OCI-LY1 (cell line): ENCODE measurements at regions not wholly inside any gene's neighbourhood (a gene's known extent, or its start where the extent isn't known, plus 50 kb on each side); places are given as distances from the start of the nearest gene placed in this dataset.

Experiments
- H2AFZ ChIP-seq: fragments of 200-600 bp; sonication (generic), shearing (Covaris generic); 2 replicates; pipeline ENCODE4 v1.6.0; 2014; ENCODE audit warnings: antibody characterized with exemption, mild to moderate bottlenecking, low read length
- H3F3A ChIP-seq: fragments of 200-600 bp; sonication (generic), shearing (Covaris generic); 2 replicates; pipeline ENCODE4 v1.6.0; 2014; ENCODE audit warnings: mild to moderate bottlenecking, antibody characterized with exemption, low read length, moderate library complexity; ENCODE audit not compliant: insufficient read depth
- H3K27ac ChIP-seq: fragments of 200-600 bp; sonication (generic); 2 replicates; pipeline ENCODE4 v1.5.1; 2014; ENCODE audit warnings: low read length, mixed run types, mild to moderate bottlenecking, low read depth; ENCODE audit not compliant: poor library complexity, severe bottlenecking
- H3K27me3 ChIP-seq: fragments of 200-600 bp; sonication (generic); 2 replicates; pipeline ENCODE4 v1.6.0; 2014; ENCODE audit warnings: antibody characterized with exemption, mild to moderate bottlenecking, low read length, moderate library complexity; ENCODE audit not compliant: insufficient read depth
- H3K36me3 ChIP-seq: fragments of 200-600 bp; sonication (generic); 2 replicates; pipeline ENCODE4 v1.6.1; 2014; ENCODE audit warnings: mild to moderate bottlenecking, antibody characterized with exemption, low read length, moderate library complexity, mixed read lengths; ENCODE audit not compliant: insufficient read depth
- H3K4me1 ChIP-seq: fragments of 200-600 bp; sonication (generic); 2 replicates; pipeline ENCODE4 v1.5.1; 2014; ENCODE audit warnings: mild to moderate bottlenecking, low read length, moderate library complexity; ENCODE audit not compliant: insufficient read depth, severe bottlenecking
- H3K4me2 ChIP-seq: fragments of 200-600 bp; sonication (generic), shearing (Covaris generic); 2 replicates; pipeline ENCODE4 v1.6.1; 2014; ENCODE audit warnings: low read length
- H3K4me3 ChIP-seq: fragments of 200-600 bp; sonication (generic); 2 replicates; pipeline ENCODE4 v1.5.1; 2014; ENCODE audit warnings: low read length, low read depth, mild to moderate bottlenecking, mixed read lengths; ENCODE audit not compliant: poor library complexity, severe bottlenecking
- H3K79me2 ChIP-seq: fragments of 200-600 bp; shearing (Covaris generic); 2 replicates; pipeline ENCODE4 v1.6.1; 2016; ENCODE audit warnings: mixed run types, low read length, mixed read lengths; ENCODE audit not compliant: insufficient read depth
- H3K9ac ChIP-seq: fragments of 200-600 bp; sonication (generic), shearing (Covaris generic); 2 replicates; pipeline ENCODE4 v1.6.1; 2014; ENCODE audit warnings: mild to moderate bottlenecking, low read length, mixed read lengths
- H3K9me2 ChIP-seq: fragments of 200-600 bp; sonication (generic), shearing (Covaris generic); 2 replicates; pipeline ENCODE4 v1.6.1; 2014; ENCODE audit warnings: low read depth, mild to moderate bottlenecking, low read length, mixed read lengths
- H3K9me3 ChIP-seq: fragments of 200-600 bp; shearing (Covaris generic); 2 replicates; pipeline ENCODE4 v1.6.1; 2014; ENCODE audit warnings: low read length, mixed read lengths
- H4K20me1 ChIP-seq: fragments of 200-600 bp; sonication (generic), shearing (Covaris generic); 2 replicates; pipeline ENCODE4 v1.6.0; 2016; ENCODE audit warnings: mild to moderate bottlenecking, low read length; ENCODE audit not compliant: insufficient read depth
- EZH2 ChIP-seq: fragments of 200-600 bp; sonication (generic), shearing (Covaris generic); IDR thresholded peaks from 2 replicates; pipeline ENCODE4 v1.8.0; 2017; ENCODE audit warnings: borderline replicate concordance, mixed run types, mild to moderate bottlenecking, antibody characterized with exemption, low read length, moderate library complexity, mixed read lengths
- TF ChIP-seq, protein P1 (sequence below): fragments of 200-600 bp; sonication (generic), shearing (Covaris generic); IDR thresholded peaks from 2 replicates; pipeline ENCODE4 v1.5.1; 2017; ENCODE audit warnings: mild to moderate bottlenecking, antibody characterized with exemption, low read length, moderate library complexity, mixed read lengths

DNA sequence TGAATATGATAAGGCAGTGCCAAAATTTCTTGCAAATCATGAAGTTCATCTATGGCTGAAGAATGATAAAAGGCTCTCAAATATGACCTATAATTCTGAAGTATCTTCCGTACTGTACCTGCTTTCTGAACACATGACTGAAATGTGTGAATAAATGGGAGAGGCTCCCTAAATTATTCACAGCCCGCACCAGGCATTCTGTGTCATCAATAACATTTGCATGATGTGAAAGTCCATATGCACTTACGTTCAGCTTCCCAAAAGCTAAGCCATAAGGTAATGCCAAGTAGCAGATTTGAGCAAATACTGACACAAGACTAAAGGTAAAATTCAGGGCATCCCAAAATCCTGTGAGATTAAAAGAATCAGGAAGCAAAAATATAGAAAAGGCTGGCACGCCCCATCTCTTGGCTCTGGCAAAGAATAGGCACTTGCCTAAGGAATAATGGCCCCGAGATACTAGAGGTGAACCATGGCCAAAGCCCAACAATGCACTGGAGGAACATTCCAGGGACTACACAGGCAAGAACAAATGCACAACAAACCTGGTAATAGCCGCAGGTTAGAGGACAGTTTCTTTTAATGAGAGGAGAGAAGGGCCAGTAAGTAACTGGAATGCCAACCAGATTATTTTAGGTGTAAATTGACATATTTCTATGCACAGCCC is 280.5 kb downstream of the IPMK start:
- H2AFZ ChIP-seq: no peak overlapping the region
- no peaks in the 10 kb centered on the region; the same call in 1 of the 2 replicates for H3K27me3 ChIP-seq
- H3K36me3 ChIP-seq: no peaks in the 10 kb centered on the region
- H3K9ac ChIP-seq: no peak overlapping the region
- no peaks in the 10 kb centered on the region for H4K20me1 ChIP-seq
- H3K4me3 ChIP-seq: no peak overlapping the region
- H3K9me2 ChIP-seq: no peaks in the 10 kb centered on the region
- no peak overlapping the region for H3K4me2 ChIP-seq
- H3K27ac ChIP-seq: no peak overlapping the region
- no peaks in the 10 kb centered on the region for H3K4me1 ChIP-seq
- no peaks in the 10 kb centered on the region for H3K79me2 ChIP-seq
- H3K9me3 ChIP-seq: no peaks in the 10 kb centered on the region
- TF ChIP-seq, protein P1, sequence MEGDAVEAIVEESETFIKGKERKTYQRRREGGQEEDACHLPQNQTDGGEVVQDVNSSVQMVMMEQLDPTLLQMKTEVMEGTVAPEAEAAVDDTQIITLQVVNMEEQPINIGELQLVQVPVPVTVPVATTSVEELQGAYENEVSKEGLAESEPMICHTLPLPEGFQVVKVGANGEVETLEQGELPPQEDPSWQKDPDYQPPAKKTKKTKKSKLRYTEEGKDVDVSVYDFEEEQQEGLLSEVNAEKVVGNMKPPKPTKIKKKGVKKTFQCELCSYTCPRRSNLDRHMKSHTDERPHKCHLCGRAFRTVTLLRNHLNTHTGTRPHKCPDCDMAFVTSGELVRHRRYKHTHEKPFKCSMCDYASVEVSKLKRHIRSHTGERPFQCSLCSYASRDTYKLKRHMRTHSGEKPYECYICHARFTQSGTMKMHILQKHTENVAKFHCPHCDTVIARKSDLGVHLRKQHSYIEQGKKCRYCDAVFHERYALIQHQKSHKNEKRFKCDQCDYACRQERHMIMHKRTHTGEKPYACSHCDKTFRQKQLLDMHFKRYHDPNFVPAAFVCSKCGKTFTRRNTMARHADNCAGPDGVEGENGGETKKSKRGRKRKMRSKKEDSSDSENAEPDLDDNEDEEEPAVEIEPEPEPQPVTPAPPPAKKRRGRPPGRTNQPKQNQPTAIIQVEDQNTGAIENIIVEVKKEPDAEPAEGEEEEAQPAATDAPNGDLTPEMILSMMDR: no peak
- no peak for TF ChIP-seq EZH2
- H3F3A ChIP-seq: no peaks in the 10 kb centered on the region

DNA sequence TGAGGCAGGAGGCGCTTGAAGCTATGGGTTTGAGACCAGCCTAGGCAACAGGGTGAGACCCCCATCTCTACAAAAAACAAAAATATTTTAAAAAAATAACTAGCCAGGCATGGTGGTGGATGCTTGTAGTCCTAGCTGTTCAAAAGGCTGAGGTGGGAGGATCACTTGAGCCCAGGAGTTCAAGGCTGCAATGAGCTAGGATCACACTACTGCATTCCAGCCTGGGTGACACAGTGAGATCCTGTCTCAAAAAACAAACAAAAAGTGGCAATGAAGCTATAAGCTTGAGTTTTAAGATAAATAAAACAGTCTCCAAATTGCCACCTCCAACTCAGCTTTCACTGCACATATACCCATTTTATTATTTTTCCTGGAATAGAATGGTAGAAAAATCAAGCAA is 281.3 kb downstream of the IPMK start:
- no peaks in the 10 kb centered on the region for H3K4me1 ChIP-seq
- H3K9me2 ChIP-seq: no peaks in the 10 kb centered on the region
- no peaks in the 10 kb centered on the region for H3F3A ChIP-seq
- H3K4me3 ChIP-seq: no peak overlapping the region
- TF ChIP-seq EZH2: no peak
- TF ChIP-seq, protein P1: no peak
- H3K27me3 ChIP-seq: no peaks in the 10 kb centered on the region; the same call in 1 of the 2 replicates
- no peak overlapping the region for H3K27ac ChIP-seq
- no peaks in the 10 kb centered on the region for H4K20me1 ChIP-seq
- H2AFZ ChIP-seq: no peak overlapping the region
- no peaks in the 10 kb centered on the region for H3K79me2 ChIP-seq
- H3K36me3 ChIP-seq: no peaks in the 10 kb centered on the region
- H3K9me3 ChIP-seq: no peaks in the 10 kb centered on the region
- no peak overlapping the region for H3K4me2 ChIP-seq
- no peak overlapping the region for H3K9ac ChIP-seq

DNA sequence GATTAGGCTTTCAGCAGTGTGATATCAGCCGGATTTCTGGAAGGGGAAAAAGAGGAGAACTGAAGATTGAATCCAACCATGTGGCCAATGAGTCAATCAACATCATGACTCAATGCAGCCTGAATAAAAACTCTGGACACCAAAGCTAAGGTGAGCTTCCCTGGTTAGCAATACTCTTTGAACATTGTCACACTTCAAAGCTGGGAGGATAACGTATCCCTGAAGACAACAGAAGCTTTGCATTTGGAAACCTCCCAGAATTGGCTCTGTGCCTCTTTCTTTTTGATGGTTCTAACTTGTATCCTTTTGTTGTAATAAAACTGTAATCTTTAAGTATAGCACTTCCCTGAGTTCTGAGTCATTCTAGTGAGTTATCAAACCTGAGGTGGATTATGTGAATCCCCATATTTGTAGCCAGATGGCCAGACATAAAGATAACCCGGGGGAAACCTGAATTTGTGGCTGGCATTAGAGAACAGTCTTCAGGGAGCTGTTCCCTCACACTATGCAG is 284.4 kb downstream of the IPMK start:
- no peaks in the 10 kb centered on the region for H3K9me2 ChIP-seq
- H3K9me3 ChIP-seq: no peaks in the 10 kb centered on the region
- H3K4me2 ChIP-seq: no peak overlapping the region

More for the DNA sequence above, 284.4 kb downstream of the IPMK start:
- Histone ChIP-seq H3K79me2 (no peaks in the 10 kb centered on the region), H3K27ac (no peak overlapping the region), H3F3A (no peaks in the 10 kb centered on the region), H3K9ac (no peak overlapping the region), H2AFZ (no peak overlapping the region), H4K20me1 (no peaks in the 10 kb centered on the region), H3K4me1 (no peaks in the 10 kb centered on the region), H3K4me3 (no peak overlapping the region), H3K27me3 (no peaks in the 10 kb centered on the region; the same call in 1 of the 2 replicates), H3K36me3 (no peaks in the 10 kb centered on the region)
- TF ChIP-seq, protein P1: no peak
- no peak for TF ChIP-seq EZH2
